ENCODE measurements at regions not wholly inside any gene's neighbourhood (a gene's known extent, or its start where the extent isn't known, plus 50 kb on each side); places are given as distances from the start of the nearest gene placed in this dataset.

DNA sequence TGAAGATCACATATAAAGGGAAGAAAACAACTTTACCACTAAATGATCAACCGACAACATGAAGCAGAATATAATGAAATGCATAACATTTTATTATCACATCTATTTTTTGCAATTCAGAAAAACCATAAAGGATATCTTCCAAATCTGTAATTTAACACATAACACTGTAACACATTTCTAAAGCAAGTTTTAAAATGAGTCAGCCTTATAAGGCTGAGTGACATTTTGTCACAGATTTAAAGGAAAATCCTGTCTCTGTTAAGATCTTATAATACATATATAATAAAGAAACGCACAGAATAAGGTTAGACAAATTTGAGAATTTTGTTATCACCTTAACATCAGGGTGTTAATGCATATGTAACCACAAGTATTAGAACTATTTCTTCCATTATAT lies 198.4 kb upstream of the RASA1 start:
- no peak for DNase-seq

DNA sequence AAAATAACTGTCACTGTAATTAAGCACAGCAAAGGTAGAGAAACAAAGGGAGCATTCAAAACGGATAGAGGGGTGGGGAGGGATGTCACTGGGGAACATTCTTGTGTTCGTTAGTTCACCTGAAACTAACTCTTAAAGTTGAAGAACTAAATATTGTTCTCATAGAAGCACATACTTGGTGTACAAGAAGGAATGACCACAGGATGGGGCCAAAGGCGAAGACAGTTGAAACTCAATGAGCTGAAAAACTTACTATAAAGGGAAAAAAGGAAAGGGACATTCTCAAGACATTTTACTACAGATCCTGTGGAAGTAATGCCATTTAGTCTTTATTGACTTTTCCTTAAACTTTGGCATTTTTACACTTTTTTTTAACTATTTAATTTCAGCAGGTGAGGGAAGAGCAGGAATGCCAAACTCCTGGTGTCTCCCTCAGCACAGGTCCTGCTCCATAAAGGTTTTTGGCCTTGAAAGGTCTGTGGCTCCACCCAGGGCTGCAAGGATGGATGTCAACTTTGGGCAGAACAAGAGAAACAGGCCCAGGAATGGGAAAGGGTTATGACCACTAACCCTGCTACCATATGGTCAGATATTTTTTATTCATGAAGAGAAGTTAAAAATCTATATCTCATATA lies 197.6 kb upstream of the RASA1 start:
- no peak for DNase-seq

- DNase-seq: no peak
Observed at GRCh38 chr5:87074072-87074471, 193.6 kb upstream of the RASA1 start.

DNA sequence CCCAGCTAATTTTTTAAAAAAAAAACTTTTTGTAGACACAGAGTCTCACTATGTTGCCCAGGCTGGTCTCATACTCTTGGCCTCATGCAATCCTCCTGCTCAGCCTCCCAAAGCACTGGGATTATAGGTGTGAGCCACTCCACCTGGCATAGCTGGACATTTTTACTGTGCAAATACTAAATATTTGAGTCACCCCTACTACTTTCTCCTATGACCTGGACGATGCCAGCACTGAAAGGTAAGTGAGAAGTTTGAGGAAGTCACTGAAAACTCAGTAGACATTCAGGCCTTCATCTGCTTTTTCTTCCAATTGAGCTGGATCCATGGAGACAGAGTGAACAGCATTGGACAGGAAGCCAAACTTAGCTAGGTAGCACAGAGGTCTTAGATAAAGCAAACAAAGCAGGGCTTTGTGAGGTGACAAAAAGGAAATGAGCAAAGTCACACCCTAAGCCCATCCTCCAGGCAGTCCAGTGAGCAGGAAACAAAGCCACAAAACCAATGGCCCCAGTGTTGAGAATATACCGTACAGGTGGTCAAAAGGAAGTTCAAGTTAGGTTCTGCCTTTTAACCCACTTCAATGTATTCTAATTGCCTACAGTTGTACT lies 192.6 kb upstream of the RASA1 start:
- DNase-seq: no peak

- no peak for DNase-seq
Observed at GRCh38 chr5:87076411-87076810, 191.3 kb upstream of the RASA1 start.

DNA sequence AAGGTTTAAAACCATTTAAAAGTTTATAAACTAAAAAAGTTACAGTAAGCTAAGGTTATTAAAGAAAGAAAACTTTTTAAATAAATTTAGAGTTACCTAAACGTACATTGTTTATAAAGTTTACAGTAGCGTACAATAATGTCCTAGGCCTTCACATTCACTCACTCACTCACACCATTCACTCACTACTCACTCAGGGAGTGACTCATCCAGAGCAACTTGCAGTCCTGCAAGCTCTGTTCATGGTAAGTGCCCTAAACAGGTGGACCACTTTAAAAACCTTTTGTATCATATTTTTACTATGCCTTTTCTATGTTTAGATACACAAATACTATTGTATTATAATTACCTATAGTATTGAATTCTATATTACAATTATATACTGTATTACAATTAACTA lies 190.8 kb upstream of the RASA1 start:
- DNase-seq: no peak

- no peak for DNase-seq
Observed at GRCh38 chr5:87079219-87079618, 188.5 kb upstream of the RASA1 start.

DNA sequence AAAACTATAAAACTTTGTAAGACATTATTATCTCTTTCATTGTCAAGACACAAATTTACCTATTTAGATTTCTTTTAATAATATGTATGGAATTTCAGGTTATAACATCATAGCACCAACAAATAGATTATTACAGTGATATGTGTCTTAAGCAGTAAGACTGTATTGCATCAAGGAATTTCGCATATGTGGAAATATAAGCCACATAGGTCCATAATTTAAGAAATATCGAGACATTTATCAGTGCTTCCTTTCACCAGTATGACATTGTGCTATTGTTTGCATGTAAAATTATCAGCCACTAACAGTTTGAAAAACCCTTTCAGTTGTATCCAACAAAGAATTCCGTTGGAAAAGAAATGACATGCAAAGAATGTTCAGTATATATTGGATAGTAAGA lies 186.7 kb upstream of the RASA1 start:
- DNase-seq: no peak

DNA sequence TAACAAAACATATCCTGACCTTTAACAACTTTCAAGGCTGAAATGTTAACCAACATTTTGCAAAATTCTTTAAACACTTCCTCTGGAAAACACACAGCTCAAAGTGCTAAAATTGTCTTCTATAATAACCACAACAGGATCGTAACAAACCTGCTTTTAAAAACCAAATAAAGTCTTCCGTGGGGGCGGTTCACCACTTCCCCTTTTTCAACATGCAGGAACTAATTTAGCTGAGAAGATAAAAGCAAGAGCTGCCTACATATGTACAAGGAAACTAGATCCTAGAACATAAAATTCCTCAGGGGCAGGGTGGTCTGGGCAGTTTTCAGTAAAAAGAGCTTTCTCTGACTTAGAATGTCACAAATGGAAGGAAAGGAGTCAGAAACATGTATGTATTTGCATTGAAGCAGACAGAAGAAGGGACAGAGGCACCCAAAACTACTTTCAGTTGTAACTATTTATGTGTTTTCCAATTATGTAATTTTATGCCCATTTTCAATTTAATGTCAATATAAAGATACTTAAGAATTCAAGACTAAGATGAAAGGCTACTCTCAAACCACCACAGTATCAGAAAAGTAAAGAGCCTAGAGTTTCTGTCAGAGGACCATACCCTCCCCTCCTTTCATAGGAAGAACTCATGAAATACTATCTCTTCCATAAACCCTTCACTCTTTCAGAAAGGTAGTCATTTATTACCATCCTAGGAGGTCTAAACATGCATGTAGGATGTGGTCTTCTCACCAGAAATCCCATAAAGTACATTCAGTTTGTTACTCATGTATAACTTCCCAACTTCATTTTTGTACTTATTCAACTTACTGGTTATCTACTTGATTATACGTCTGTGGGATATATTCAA lies 185.9 kb upstream of the RASA1 start:
- no peak for DNase-seq

DNA sequence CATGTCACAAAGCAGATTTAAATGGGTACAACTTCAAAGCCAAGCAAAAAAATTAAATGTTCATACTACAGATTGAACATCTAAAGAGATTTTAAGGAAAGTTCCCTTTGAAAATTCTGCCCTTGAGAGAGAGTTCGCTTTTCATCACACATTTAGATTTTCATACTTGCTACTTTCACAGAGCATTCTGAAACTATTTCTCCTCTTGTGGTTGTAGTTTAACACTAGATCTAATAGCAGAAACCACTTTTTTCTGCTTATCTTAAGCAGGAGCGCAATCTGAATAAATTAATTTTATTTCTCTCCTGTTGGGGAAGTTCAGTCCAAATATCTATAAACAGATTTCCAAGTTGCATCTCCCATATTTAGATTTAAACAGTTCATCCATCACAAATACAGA lies 173.3 kb upstream of the RASA1 start:
- DNase-seq: no peak

- no peak for DNase-seq
Observed at GRCh38 chr5:87094833-87095232, 172.8 kb upstream of the RASA1 start.

- DNase-seq: no peak
Observed at GRCh38 chr5:87095787-87096186, 171.9 kb upstream of the RASA1 start.

DNA sequence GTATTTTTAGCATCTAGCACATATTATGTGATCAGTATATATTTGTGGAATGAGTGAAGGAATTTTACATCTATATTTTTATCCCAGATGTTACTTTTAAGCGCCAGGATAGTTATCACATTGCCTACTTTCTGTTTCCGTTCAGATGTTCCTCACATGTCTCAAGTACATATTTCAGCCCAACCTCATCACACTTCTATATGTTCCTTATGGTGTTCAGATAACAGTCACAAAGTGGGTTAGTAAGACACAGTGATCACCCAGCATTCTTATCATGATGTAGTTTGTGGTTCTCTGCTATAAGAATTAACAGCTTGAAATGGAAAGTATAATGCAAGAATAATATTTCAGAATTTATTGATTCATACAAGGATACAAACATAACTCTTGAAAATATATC lies 170.0 kb upstream of the RASA1 start:
- no peak for DNase-seq

DNA sequence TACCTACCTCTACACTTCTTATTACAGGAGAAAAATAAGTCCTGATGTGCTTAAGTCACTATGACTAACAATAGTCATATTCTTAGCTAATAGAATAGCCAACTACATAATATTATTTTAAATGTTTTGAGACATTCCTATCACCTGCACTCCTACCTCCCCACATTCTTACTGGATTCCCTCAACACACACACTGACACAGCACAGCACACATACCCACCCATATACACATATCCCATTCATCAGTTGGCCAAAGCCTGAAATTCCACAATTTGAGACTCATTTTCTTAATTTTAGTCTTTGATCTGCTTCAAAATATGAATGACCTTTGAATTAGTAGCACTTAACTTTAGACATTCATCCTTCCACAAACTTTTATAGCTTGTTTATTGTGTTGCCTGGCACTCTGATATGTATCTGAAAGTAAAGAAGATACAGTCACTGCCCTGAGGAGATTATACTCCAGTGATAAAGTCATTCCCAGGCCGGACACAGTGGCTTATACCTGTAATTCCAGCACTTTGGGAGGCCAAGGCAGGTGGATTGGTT lies 168.3 kb upstream of the RASA1 start:
- no peak for DNase-seq

- DNase-seq: no peak
Observed at GRCh38 chr5:87099968-87100367, 167.7 kb upstream of the RASA1 start.

- DNase-seq: no peak
Observed at GRCh38 chr5:87101321-87101720, 166.4 kb upstream of the RASA1 start.

GRCh38 chr5:87102841-87103240 lies 164.8 kb upstream of the RASA1 start:
- DNase-seq: no peak

- no peak for DNase-seq
Observed at GRCh38 chr5:87103616-87104287, 163.9 kb upstream of the RASA1 start.

GRCh38 chr5:87105577-87105976 lies 162.1 kb upstream of the RASA1 start:
- no peak for DNase-seq

GRCh38 chr5:87109746-87110145 lies 157.9 kb upstream of the RASA1 start:
- DNase-seq: no peak

GRCh38 chr5:87110721-87111120 lies 157.0 kb upstream of the RASA1 start:
- DNase-seq: no peak

DNA sequence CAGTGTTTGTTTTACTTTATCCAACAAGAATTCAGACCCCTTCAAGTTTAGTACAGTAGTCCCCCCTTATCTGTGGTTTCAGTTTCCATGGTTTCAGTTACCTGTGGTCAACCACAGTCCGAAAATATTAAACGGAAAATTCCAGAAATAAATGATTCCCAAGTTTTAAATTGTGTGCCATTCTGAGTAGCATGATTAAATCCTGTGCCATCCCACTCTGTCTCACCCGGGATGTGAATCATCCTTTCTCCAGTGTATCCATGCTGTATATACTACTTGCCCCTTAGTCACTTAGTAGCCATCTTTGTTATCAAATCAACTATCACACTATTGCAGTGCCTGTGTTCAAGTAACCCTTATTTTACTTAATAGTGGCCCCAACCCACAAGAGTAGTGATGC lies 153.8 kb upstream of the RASA1 start:
- DNase-seq: no peak

DNA sequence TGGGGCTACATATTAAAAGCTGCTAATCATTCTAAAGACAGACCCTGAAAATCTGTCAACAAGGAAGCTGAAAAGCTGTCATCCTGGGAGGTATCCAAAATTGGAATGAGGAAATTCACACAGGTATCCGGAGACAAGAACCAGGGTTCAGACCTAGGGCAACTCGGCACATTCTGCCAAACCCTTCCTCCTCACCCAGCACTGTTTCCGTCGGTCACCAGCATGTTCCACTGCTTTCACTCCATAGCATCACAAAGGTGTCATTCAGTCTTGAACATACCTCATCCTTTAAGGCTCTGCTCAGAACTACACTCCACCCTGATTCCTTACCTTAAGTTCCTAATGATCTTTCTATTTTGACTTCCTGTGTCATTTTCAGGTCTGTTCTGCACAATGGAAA lies 153.1 kb upstream of the RASA1 start:
- no peak for DNase-seq
